Activated CD4-positive, alpha-beta T cell treated with anti-CD3 and anti-CD28 coated beads for 48 hours (primary cell): ENCODE measurements at regions not wholly inside any gene's neighbourhood (a gene's known extent, or its start where the extent isn't known, plus 50 kb on each side); places are given as distances from the start of the nearest gene placed in this dataset.

ENCODE experiments used
- DNase-seq: peaks from one replicate; pipeline ENCODE4 v3.0.0-alpha.2; 2020

GRCh38 chr19:31502536-31503170 is 153.4 kb upstream of the TSHZ3 start:
- no peak for DNase-seq

GRCh38 chr19:31503211-31503610 is 154.0 kb upstream of the TSHZ3 start:
- no peak for DNase-seq

DNA sequence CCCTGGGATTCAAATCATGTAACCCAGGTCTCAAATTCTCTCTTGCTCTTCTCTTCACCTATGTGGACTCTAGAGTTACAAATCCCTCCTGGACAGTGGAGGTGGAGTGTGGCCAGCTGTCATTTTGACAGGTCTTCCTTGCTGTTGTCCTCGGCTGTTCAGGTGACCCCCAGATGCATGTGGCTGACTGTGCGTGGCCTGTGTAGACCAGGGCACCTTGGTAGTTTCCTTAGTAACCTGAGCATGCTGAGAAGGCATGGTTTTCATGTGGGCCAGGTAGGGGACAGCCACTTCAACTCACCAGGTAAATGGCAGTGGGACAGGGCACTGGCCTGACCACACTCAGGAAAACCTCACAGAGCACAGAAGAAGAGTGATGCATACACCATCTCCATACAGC is 155.0 kb upstream of the TSHZ3 start:
- no peak for DNase-seq

GRCh38 chr19:31505596-31505910 is 156.3 kb upstream of the TSHZ3 start:
- DNase-seq, result no peak

- DNase-seq, result no peak
Measured at GRCh38 chr19:31506102-31506501, 156.9 kb upstream of the TSHZ3 start.

- DNase-seq, result no peak
Measured at GRCh38 chr19:31510635-31511034, 161.4 kb upstream of the TSHZ3 start.

DNA sequence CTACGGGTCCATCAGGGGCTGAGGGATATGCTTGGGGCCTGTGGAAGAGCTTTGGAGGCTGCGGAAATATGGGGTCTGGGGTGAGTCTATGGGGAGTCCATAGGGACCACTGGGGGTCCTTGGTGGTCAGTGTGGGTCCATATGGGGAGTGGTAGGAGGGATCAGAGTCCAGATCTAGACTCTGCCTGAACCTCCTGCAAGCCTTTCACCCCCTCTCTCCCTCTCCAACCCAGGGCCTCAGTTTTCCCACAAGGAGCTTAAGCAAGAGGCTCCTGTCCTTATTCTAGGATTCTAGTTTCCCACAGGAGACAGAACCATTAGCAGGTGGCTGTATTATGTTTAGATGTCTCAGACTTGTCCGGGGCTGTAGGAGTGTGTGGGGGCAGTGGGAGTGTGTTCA is 161.9 kb upstream of the TSHZ3 start:
- no peak for DNase-seq

GRCh38 chr19:31511696-31512095 is 162.5 kb upstream of the TSHZ3 start:
- no peak for DNase-seq

DNA sequence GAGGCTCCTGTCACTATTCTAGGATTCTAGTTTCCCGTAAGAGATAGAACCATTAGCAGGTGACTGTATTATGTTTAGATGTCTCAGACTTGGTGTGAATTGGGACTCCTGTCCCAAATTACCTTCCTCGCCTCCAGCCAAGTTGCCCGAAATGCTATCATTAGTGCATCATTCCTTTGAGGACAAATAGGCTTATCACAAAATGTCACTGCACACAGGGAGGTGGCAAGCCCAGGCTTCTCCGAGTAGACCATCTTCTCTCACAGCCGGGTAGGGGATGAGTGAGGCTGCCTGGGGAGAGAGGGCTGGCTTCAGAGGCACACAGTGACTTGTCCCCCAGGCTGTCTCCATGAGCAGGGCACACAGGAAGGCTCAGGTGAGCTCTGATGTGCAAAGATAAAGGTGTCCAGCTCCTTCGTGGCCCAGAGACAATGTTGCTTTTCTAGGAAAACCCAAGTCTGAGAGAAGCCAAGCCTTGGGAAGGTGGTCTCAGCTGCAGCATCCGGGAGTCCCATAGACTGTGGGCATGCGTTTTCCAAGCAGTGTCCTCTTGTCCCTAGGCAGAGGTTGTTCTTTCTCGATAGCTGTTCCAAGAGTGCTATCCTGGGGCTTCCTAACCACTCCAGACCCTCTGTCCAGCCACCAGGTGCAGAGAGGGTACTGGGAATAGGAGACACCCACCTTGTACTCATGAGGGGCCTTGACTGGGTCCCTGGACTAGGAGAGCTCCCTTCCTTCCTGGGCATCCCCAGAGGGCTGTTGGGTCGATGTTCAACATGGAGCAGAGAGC is 163.1 kb upstream of the TSHZ3 start:
- DNase-seq, result no peak

DNA sequence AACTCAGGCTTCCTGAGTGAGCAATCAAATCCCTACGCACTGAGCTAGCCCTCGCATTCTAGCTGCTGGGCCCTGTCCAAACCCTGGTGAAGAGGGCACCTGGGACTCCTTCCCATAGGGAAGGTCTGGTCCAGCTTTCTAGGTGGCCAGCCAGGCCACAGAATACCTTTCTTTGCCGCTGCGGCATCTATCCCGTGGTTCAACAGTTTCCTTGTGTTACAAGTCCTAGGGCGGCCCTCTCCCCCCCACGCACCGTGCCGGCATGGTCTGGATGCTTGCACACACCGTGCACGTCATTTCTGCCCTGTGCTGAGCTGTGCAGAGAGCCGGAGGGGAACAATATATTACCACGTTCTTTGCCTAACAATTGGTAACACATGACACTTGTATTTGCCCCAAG is 164.6 kb upstream of the TSHZ3 start:
- DNase-seq, result no peak

DNA sequence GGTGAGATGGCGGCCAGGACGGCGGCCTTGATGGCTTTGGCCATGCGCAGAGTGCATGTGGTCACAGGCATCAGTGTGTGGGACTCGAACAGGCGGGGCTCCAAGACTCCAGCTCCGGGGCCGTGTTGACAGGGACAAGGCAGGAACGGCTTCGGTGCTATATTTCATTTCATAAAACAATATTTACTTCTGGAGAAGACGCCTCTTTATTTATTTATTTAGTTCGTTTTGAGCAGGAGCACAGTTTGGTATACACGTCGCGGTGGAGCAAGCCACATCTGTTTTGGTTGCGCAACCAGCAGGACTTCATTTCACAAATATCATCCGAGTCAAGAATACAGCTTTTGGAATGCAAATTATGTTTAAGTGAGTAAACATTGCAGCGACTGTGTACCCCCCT is 166.7 kb upstream of the TSHZ3 start:
- no peak for DNase-seq

GRCh38 chr19:31516756-31517155 is 167.5 kb upstream of the TSHZ3 start:
- no peak for DNase-seq

DNA sequence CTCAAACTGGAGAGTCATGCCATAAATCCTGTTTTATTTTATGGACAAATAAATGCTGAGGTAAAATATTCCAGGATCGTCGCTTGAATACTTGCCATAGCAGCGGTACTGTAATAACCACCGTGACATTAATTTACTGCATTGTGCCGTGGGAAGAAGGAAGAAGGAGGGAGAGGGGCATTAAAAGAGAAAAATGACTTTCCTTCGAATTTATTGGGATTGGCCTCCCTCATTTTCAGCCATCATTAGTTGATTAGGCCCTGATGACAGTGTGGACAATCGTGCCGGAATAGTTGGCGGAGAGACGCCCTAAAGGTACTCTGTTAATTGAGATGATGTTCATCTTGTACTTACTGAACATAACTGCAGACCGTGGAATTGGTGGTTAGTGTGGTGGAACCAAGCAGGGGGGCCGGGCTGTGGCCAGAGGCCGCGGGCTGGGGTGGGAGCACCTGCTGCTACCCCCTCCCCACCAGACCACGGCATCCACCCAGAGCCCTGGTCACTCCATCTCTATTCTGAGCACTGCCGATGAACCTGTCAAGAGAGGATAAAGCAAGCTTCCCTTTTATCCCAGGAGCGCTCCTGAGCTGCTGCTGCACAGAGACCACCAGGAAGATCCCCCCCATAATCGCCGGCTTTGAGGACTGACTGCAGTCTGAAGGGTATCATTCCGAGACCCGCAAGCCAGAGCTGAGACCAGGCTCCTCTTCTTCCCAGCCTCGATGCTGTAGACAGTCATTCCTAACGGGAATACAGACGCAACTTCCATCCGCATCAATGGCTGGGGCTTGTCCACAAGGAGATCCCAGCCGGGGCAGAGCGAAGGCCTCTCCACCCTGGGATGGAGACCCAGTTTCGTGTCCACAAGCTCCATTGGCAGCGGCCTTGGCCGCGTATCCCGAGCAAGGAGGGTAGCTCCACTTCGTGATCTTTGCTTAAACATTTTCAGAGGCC is 168.3 kb upstream of the TSHZ3 start:
- no peak for DNase-seq

- no peak for DNase-seq
Measured at GRCh38 chr19:31518216-31519020, 169.2 kb upstream of the TSHZ3 start.

DNA sequence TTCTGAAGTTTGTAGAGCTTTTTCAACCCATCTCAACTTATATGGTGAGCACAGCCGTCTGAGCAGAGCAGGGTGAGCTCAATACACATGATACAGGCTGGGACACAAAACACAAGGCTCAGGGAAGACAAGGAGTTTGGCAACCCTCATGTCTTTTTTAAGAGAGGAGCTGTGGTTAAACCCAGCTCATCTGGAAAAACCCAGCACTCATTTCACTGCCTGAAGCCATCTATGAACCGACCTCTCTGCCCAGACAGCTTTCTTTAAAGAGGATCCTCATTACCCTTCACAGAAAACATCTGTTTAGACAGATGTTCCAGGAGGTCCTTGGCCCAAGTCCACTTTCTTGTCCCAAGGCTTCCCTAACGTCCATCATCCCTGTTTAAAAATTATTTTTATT is 170.0 kb upstream of the TSHZ3 start:
- no peak for DNase-seq

GRCh38 chr19:31519908-31520307 is 170.7 kb upstream of the TSHZ3 start:
- no peak for DNase-seq

DNA sequence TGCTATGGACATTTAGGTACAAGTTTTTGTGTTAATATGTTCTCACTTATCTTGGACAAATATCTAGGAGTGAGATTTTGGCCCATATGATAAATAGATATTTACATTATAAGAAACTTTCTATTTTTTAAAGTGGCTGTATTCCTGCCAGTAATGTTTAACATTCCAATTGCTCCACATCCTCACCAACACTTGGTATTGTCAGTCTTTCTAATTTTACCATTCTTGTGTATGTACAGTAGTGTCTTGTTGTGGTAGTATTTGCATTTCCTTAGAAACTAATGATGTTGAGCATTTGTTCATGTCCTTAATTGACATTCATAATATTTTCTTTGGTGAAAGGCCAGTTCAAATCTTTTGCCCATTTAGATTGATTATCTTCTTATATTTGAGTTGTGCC is 171.4 kb upstream of the TSHZ3 start:
- DNase-seq, result no peak

DNA sequence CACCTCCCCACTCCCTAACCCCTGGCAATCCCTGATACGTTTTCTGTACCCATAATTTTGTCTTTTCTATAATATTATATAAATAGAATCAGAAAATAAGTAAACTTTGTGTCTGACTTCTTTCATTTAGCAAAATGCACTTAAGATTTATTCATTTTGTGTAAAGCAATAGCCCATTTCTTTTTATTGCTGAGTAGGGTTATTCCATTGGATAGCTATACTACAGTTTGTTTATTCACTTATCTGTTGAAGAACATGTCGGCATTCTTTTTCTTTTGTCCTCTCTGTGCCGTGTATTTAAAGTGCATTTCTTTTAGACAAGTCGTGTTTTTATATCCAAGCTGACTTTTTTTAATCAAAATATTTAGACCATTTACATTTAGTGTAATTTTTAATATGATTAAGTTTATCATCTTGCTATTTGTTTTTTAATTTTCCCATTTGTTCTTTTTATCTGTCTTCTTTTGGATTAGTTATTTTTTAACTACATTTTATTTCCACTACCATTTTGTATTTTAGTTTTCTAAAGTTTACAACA is 176.4 kb upstream of the TSHZ3 start:
- DNase-seq, result no peak

DNA sequence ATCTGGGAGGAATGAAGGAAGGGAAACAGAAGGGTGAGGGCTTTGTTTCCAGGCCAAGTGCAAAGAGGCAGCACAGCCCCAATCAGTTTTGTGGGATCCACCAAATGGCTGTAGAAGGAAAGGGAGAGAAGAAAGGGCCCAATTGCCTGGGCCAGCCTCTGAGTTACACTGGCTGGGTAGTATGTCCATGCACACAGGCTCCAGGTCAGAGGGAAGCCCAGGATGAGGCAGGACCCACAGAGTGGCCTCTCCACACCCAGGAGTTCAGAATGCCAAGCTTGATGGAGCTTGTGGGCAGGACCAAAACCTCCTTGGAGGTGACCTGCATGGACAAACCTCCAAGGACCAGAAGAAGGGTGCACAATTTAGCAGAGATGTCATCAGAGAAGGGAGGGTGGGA is 178.2 kb upstream of the TSHZ3 start:
- DNase-seq, result no peak

GRCh38 chr19:31528261-31528660 is 179.0 kb upstream of the TSHZ3 start:
- no peak for DNase-seq

DNA sequence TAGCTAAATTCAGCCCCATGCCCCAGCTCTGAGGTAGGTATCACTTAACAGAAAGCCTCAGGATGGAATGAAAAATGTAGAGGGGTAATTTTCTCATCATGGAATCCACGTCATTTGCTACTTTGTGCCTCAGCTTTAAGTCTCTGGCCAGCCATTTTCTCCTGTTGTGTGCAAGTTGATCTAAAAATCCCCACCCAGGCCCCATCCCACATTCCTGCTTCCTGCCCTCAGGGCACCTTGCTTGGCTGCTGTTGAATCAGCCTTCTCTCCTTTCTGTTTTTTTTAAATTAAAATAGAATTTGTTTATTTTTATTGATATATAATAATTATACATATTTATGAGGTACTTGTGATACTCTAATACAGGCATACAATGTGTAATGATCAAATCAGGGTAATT is 179.9 kb upstream of the TSHZ3 start:
- no peak for DNase-seq

- DNase-seq, result no peak
Measured at GRCh38 chr19:31530781-31531180, 181.5 kb upstream of the TSHZ3 start.

- DNase-seq, result no peak
Measured at GRCh38 chr19:31531326-31531725, 182.1 kb upstream of the TSHZ3 start.
